ENCODE measurements at regions not wholly inside any gene's neighbourhood (a gene's known extent, or its start where the extent isn't known, plus 50 kb on each side); places are given as distances from the start of the nearest gene placed in this dataset.

GRCh38 chr5:63341442-63341841 is 620.8 kb downstream of the HTR1A start:
- TF ChIP-seq CTCF (conservative IDR thresholded peaks at IDR 0.05; ENCODE audit: low read depth, low read length) = no peak

GRCh38 chr5:63323926-63324325 is 638.3 kb downstream of the HTR1A start:
- DNase-seq (ENCODE audit: low read depth) = no peak
- TF ChIP-seq CTCF (conservative IDR thresholded peaks at IDR 0.05; ENCODE audit: low read depth, low read length) = no peak
- H3K4me3 ChIP-seq (ENCODE audit: low read length) = no peak overlapping the region

More at GRCh38 chr5:63341442-63341841, 620.8 kb downstream of the HTR1A start:
- no peak overlapping the region for H3K4me3 ChIP-seq (ENCODE audit: low read length)
- no peak for DNase-seq (ENCODE audit: low read depth)

GRCh38 chr5:63314551-63314950 is 647.7 kb downstream of the HTR1A start:
- TF ChIP-seq CTCF (conservative IDR thresholded peaks at IDR 0.05; ENCODE audit: low read depth, low read length) = no peak
- no peak overlapping the region for H3K4me3 ChIP-seq (ENCODE audit: low read length)
- no peak for DNase-seq (ENCODE audit: low read depth)

GRCh38 chr5:63310644-63311043 is 651.6 kb downstream of the HTR1A start:
- DNase-seq (ENCODE audit: low read depth) = no peak
- no peak overlapping the region for H3K4me3 ChIP-seq (ENCODE audit: low read length)
- no peak for TF ChIP-seq CTCF (conservative IDR thresholded peaks at IDR 0.05; ENCODE audit: low read depth, low read length)

GRCh38 chr5:63306909-63307308 is 655.3 kb downstream of the HTR1A start:
- TF ChIP-seq CTCF (conservative IDR thresholded peaks at IDR 0.05; ENCODE audit: low read depth, low read length) = no peak

GRCh38 chr5:63293317-63293716 is 668.9 kb downstream of the HTR1A start:
- DNase-seq (ENCODE audit: low read depth) = no peak
- TF ChIP-seq CTCF (conservative IDR thresholded peaks at IDR 0.05; ENCODE audit: low read depth, low read length) = no peak
- H3K4me3 ChIP-seq (ENCODE audit: low read length) = no peak overlapping the region

More at GRCh38 chr5:63306909-63307308, 655.3 kb downstream of the HTR1A start:
- no peak overlapping the region for H3K4me3 ChIP-seq (ENCODE audit: low read length)
- no peak for DNase-seq (ENCODE audit: low read depth)

- H3K4me3 ChIP-seq (ENCODE audit: low read length) = no peak overlapping the region
- DNase-seq (ENCODE audit: low read depth) = no peak
- TF ChIP-seq CTCF (conservative IDR thresholded peaks at IDR 0.05; ENCODE audit: low read depth, low read length) = no peak
These were observed 675.5 kb downstream of the HTR1A start for GRCh38 chr5:63286724-63287123.
